CD4-positive, alpha-beta T cell (primary cell): ENCODE measurements at regions not wholly inside any gene's neighbourhood (a gene's known extent, or its start where the extent isn't known, plus 50 kb on each side); places are given as distances from the start of the nearest gene placed in this dataset.

Experiments
- ATAC-seq: fragments of 200-7000 bp; cut with Tn5 transposase; one replicate; pipeline ENCODE4 v1.10.0; 2022; ENCODE audit warnings: mild to moderate bottlenecking; ENCODE audit not compliant: poor library complexity
- CTCF ChIA-PET: fragments of 350-600 bp; sonication (Branson Sonifier 250); formaldehyde crosslinking; loops from one replicate; lab custom pipeline; 2021; ENCODE audit warnings: antibody characterized with exemption, inconsistent platforms; lab: Charles Lee
- POLR2A ChIA-PET: fragments of 350-600 bp; sonication (Branson Sonifier 250); formaldehyde crosslinking; loops from one replicate; lab custom pipeline; 2021; ENCODE audit warnings: antibody characterized with exemption, inconsistent platforms; lab: Charles Lee
- DNase-seq, 14 experiments: peaks; one replicate each; pipeline ENCODE4 v3.0.0-alpha.2; 2013 to 2020; ENCODE audit warnings: mixed read lengths in 2 of 14
- H3K27ac ChIP-seq, 2 donors: one replicate each; pipeline versions ENCODE4 v1.5.1 to v1.7.0; 2013; ENCODE audit warnings: low read length in 2 of 2, low read depth in 1 of 2, mild to moderate bottlenecking in 1 of 2
- H3K27me3 ChIP-seq, 2 experiments: 1 replicate in 1 of 2; 2 replicates in 1 of 2; pipeline versions ENCODE4 v1.6.1 to v1.7.0; 2013; ENCODE audit warnings: low read length in 2 of 2, control low read depth in 1 of 2, mild to moderate bottlenecking in 1 of 2, moderate library complexity in 1 of 2; ENCODE audit not compliant: insufficient read depth in 2 of 2, control insufficient read depth in 1 of 2
- H3K36me3 ChIP-seq: one replicate; pipeline ENCODE4 v1.6.1; 2013; ENCODE audit warnings: low read length, control low read depth; ENCODE audit not compliant: insufficient read depth
- H3K4me1 ChIP-seq: one replicate; pipeline ENCODE4 v1.6.1; 2013; ENCODE audit warnings: low read length, control low read depth; ENCODE audit not compliant: insufficient read depth
- H3K4me3 ChIP-seq: one replicate; pipeline ENCODE4 v1.5.1; 2013; ENCODE audit warnings: mild to moderate bottlenecking, low read length, moderate library complexity
- H3K9me3 ChIP-seq, 2 experiments: 1 replicate in 1 of 2; 2 replicates in 1 of 2; pipeline versions ENCODE4 v1.6.1 to v1.7.0; 2013; ENCODE audit warnings: low read length in 2 of 2, mild to moderate bottlenecking in 2 of 2, control low read depth in 1 of 2, moderate library complexity in 1 of 2; ENCODE audit not compliant: control insufficient read depth in 1 of 2, insufficient read depth in 1 of 2
- H3K27ac Mint-ChIP-seq: one replicate; pipeline ENCODE4 v1.8.0; 2020; ENCODE audit warnings: mixed read lengths
- H3K27me3 Mint-ChIP-seq: one replicate; pipeline ENCODE4 v1.8.0; 2021; ENCODE audit warnings: mixed read lengths
- H3K36me3 Mint-ChIP-seq: one replicate; pipeline ENCODE4 v1.8.0; 2021; ENCODE audit warnings: low read depth, mixed read lengths
- H3K4me1 Mint-ChIP-seq: one replicate; pipeline ENCODE4 v1.8.0; 2021; ENCODE audit warnings: low read depth, mixed read lengths
- H3K4me3 Mint-ChIP-seq: one replicate; pipeline ENCODE4 v1.8.0; 2020; ENCODE audit warnings: mild to moderate bottlenecking, mixed read lengths
- H3K9me3 Mint-ChIP-seq: one replicate; pipeline ENCODE4 v1.8.0; 2020; ENCODE audit warnings: mixed read lengths
- intact Hi-C, 2 experiments: fragments of 100-400 bp; cut with DNase I in 1 of 2; cut with micrococcal nuclease in 1 of 2; formaldehyde crosslinking; loops; one replicate each; pipeline versions ENCODE4 v1.15.1 to v1.9.0; 2023 to 2025; cut with DNase I, micrococcal nuclease
- TF ChIP-seq, protein P1 (sequence below): fragments of 200-600 bp; IDR thresholded peaks from one replicate; pipeline ENCODE4 v1.8.0; 2022; ENCODE audit warnings: antibody characterized with exemption, mild to moderate bottlenecking

- H3K4me3 ChIP-seq, result no peak overlapping the region
- Mint-ChIP-seq H3K27ac (no peak overlapping the region), H3K4me3 (no peak overlapping the region), H3K4me1 (peaks cover 21% of the 10 kb centered on the region), H3K36me3 (no peaks in the 10 kb centered on the region), H3K9me3 (no peaks in the 10 kb centered on the region), H3K27me3 (no peaks in the 10 kb centered on the region)
- TF ChIP-seq, protein P1, sequence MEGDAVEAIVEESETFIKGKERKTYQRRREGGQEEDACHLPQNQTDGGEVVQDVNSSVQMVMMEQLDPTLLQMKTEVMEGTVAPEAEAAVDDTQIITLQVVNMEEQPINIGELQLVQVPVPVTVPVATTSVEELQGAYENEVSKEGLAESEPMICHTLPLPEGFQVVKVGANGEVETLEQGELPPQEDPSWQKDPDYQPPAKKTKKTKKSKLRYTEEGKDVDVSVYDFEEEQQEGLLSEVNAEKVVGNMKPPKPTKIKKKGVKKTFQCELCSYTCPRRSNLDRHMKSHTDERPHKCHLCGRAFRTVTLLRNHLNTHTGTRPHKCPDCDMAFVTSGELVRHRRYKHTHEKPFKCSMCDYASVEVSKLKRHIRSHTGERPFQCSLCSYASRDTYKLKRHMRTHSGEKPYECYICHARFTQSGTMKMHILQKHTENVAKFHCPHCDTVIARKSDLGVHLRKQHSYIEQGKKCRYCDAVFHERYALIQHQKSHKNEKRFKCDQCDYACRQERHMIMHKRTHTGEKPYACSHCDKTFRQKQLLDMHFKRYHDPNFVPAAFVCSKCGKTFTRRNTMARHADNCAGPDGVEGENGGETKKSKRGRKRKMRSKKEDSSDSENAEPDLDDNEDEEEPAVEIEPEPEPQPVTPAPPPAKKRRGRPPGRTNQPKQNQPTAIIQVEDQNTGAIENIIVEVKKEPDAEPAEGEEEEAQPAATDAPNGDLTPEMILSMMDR, result no peak
- intact Hi-C loops, result no loop called here
- peaks cover 13% of the 10 kb centered on the region for H3K4me1 ChIP-seq
- H3K36me3 ChIP-seq, result no peaks in the 10 kb centered on the region
- H3K9me3 ChIP-seq, result no peaks in the 10 kb centered on the region
- H3K27me3 ChIP-seq, result no peaks in the 10 kb centered on the region
- no peak overlapping the region for H3K27ac ChIP-seq
- ChIA-PET POLR2A (no interaction called here), CTCF (no interaction called here)
- no peak for ATAC-seq
- no peak for DNase-seq
Observed at GRCh38 chr4:123619895-123620294, 223.3 kb downstream of the SPRY1 start.

DNA sequence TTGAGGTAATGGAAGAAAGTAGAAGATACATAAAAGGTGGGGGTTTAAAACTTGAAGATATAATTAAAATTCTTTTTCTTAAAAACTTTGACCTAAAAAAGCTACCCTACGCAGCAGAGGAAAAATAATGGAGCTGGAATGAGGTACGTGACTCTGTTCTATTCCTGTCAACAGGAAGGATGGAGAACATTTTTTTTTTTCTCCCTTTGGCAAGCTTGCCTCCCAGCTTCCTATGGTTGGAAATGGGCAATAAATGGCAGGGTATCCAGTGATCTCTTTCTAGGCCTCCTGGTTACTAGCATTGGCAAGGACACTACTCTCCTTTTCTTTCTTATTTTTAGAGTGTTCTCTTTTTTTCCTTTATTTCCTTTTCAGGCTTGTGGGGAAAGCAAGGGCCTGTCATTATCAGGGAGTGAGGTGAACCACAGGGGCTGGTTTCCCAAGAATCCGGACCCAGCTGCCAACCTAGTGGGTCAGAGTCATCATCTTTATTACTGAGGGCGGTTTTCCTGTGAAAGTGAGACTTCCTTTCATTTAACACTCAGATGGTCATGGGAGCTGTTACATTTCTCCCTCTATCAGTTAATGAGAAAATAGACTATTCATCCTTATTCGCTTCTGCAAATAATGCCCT lies 224.6 kb downstream of the SPRY1 start:
- Mint-ChIP-seq H3K27ac (no peak overlapping the region), H3K36me3 (no peaks in the 10 kb centered on the region), H3K4me3 (no peak overlapping the region), H3K4me1 (peaks cover 21% of the 10 kb centered on the region), H3K9me3 (no peaks in the 10 kb centered on the region), H3K27me3 (no peaks in the 10 kb centered on the region)
- ChIA-PET CTCF (no interaction called here), POLR2A (no interaction called here)
- DNase-seq (no peak), ATAC-seq (no peak)
- Histone ChIP-seq H3K4me1 (peaks cover 13% of the 10 kb centered on the region), H3K9me3 (no peaks in the 10 kb centered on the region), H3K4me3 (no peak overlapping the region), H3K36me3 (no peaks in the 10 kb centered on the region), H3K27me3 (no peaks in the 10 kb centered on the region), H3K27ac (no peak overlapping the region)
- intact Hi-C loops, result no loop called here
- TF ChIP-seq, protein P1, result no peak

DNA sequence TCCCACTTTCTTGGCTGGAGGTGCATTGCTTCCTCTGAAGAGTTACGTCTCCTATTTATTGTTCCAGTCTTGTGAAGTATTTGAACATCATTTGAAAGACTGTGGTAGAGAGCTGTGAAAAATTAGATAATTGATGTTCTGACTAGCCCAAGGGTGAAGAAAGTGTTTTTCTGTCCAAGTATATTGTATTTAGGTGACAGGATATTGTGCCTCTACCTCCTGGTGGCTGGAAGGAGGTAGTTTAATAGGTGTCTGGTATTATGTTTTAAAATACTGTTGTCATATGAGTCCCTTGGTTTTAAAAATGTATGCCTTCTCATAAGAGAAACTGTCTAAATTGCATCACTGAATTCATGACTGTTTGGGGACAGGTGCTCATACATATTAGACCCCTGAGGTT lies 226.0 kb downstream of the SPRY1 start:
- peaks cover 4% of the 10 kb centered on the region for H3K4me1 ChIP-seq
- TF ChIP-seq, protein P1, result no peak
- H3K9me3 Mint-ChIP-seq, result no peaks in the 10 kb centered on the region
- no peaks in the 10 kb centered on the region for H3K27me3 Mint-ChIP-seq
- no peaks in the 10 kb centered on the region for H3K36me3 Mint-ChIP-seq
- no peaks in the 10 kb centered on the region for H3K27me3 ChIP-seq
- ChIA-PET CTCF (no interaction called here), POLR2A (no interaction called here)
- H3K4me3 ChIP-seq, result no peak overlapping the region
- DNase-seq (no peak), ATAC-seq (no peak)
- peaks cover 8% of the 10 kb centered on the region for H3K4me1 Mint-ChIP-seq
- H3K27ac ChIP-seq, result no peak overlapping the region
- intact Hi-C loops, result no loop called here
- no peak overlapping the region for H3K4me3 Mint-ChIP-seq
- H3K27ac Mint-ChIP-seq, result no peak overlapping the region
- H3K36me3 ChIP-seq, result no peaks in the 10 kb centered on the region
- no peaks in the 10 kb centered on the region for H3K9me3 ChIP-seq
